OCI-M2 (cell line): ENCODE measurements at regions not wholly inside any gene's neighbourhood (a gene's known extent, or its start where the extent isn't known, plus 50 kb on each side); places are given as distances from the start of the nearest gene placed in this dataset.

ENCODE experiments used
- DNase-seq: peaks from one replicate; lab custom pipeline; 2025; ENCODE audit not compliant: unreplicated experiment; lab: John Stamatoyannopoulos, UW

DNA sequence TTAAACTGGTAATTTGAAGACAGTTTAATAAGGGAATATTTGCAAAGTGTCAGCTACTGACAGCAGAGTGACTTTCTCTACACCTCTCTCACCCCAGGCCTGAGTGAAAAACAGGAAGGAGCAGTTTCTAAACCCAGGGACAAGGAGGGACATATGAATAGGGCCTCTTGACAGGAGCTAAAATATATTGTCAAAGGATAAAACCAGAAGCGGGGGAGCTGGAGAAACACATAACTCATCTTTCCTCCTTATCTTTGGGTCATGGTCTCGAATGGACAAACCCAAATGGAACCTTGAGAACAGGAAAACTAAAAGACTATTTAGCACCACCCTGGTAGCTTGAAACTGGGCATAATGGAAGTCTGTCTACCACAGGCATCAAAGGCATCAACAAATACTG is 197.5 kb upstream of the FOXA2 start:
- no peak for DNase-seq

- no peak for DNase-seq
Measured at GRCh38 chr20:22789676-22790075, 205.3 kb upstream of the FOXA2 start.

DNA sequence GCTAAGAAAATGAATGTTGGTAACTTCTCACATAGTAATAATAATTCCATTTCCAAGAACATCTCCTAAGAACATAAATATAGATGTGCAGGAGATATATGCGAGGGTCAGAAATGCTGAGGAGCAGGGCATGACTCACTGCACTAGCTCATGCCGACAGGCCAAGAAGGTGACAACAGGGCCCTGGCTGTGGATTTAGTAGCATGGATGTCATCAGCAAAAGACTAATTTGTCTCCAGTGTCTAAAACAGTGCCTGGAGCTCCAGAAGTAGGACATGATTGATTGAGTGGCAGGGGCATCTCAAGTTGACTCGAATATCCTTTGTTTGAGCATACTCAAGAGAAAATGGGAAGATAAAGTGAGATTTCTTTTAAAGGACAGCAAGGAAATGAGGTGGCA is 207.0 kb upstream of the FOXA2 start:
- DNase-seq = no peak

DNA sequence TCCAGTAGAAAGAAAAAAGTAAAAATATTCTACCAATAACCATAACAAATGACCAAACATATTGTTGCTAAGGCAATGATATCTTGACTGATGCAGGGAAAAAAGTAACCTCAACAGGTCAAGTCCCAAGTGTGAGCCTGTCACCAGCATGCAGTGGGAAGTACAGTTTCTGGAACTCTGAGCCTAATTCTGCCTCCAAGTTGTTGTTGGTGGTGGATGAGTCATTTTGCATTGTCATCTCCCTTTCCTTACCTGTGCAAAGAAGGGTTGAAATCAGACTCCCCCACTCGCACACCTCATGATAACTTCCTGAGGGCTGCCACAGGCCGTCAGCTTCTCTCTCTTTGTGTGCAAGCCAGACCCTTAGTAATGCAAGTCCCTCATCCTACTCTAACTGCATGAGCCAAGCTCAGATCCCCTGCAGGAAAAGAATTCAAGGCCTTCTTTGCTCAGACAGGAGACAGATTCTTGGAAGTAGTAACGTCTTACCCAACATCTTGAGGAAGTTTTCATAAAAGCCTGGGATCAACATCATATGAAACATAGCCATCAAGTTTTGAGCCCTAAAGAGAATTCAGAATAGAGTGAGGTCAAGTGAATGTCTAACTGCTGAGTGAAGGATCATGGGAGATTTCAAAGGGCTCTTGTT is 207.6 kb upstream of the FOXA2 start:
- DNase-seq = no peak

DNA sequence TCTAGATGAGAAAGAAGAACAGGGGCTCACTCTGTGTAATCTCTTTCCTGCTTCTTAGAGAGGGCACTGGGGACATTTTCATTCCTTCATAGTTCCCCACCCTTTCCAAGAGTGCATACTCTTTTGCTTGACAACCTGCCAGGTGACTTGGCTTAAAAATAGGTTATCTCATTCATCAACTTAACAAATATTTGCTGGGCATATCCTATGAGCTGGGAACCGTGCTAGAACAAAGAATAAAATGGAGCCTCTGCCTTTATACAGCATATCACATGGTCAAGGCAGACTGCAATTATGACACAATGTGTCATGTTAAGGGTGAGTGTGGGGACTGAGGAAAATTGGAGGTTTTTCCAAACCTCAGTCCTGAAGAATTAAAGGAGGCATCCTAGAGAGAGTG is 209.8 kb upstream of the FOXA2 start:
- DNase-seq = no peak

- DNase-seq = no peak
Measured at GRCh38 chr20:22795433-22795832, 211.1 kb upstream of the FOXA2 start.

DNA sequence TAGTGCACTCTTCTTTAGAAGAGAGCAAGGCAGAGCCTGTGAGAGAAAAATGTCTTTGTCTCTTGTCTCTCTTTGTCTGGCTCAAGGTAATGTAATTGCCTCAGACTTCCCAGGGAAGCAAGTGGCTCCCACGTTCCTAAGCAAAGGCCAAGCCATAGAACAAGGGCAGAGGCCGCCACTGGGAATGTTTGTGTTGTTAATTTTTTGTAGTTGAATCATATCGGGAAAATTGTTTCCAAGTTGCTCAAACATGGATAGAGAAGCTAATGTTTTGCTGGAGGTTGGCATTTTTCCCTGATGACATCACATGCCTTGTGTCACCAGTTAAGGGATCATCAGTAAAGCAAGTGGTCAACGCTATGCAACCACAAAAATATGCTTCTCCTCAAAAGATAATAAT is 211.5 kb upstream of the FOXA2 start:
- no peak for DNase-seq

DNA sequence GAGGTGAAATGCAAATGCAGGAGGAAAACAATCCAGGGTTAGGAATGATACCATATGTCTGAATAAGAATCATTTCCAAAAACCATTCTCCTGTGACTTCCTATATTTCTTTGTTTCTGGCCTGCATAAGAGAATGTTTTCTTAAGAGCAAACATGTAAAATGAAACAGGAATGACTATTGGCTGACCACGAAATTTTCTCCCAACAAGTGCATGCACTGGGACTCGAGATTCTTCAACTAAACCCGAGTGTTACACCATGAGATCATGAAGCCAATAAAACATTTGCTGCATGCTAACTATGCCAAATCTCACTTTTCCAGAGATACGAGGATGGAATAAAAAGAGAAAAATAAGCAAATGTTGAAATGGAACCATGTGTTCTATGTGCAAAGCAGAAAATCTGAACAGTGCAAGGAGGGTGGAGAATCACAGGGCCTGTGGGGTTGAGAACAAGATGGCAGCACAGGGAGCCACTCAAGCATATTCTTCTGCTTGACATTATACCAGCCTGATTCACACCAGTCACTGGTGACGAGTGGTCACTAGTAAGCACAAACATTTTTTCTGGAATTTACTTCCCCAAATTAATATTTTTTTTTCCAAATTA is 212.2 kb upstream of the FOXA2 start:
- DNase-seq = no peak

DNA sequence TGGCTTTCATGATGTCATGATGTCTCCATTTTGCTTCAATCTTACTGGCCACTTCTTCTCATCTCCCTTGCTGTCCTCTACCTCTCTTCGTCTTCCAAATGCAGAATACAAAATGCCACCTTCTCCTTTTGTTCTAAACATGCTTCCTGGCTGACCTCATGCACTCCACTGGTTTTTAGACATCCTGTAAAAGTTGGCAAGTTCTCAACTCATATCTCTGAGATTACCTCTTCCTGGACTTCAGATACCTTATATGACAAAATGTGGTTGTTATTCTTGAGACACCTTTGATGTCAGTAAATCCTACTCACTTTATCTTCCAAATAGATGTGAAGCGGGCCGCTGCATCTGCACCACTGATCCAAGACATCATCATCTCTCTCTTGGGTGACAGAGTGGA is 212.7 kb upstream of the FOXA2 start:
- no peak for DNase-seq

DNA sequence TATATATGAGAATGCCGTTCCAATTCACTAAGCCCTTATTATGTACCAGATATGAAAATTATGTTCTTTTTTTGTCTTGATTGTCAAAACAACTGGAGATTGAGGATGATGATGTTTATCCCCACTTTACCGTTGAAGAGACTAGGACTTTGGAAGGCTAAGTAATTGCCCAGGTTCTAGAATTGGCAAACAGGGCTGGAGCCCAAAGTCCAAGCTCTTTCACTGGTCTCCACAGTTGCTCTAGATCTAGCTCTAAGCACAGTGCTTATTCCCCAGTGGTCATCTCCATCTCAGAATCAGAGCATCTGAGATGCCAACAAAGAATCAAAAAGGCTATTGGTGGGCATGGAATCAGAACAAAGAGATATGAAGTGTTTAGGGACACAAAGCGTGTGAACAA is 215.3 kb upstream of the FOXA2 start:
- no peak for DNase-seq

DNA sequence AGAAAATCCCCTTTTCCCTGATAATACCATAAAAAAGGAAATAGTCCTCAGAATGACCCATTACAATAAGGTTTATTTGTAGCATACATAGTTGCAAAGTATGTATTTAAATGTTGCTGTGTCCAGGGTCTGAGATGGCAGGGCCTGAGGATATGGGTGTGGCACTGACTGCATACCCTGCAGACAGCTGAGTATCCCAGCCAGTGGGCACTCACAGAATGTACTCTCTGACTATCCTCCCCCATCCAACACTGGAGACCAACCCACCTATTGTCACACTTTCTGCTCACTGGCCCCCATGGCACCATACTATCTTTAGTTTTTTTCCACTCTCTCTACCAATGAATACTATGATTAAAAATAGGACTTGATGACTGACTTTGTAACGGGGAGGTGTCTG is 215.8 kb upstream of the FOXA2 start:
- DNase-seq = no peak

- DNase-seq = no peak
Measured at GRCh38 chr20:22801528-22801927, 217.2 kb upstream of the FOXA2 start.

DNA sequence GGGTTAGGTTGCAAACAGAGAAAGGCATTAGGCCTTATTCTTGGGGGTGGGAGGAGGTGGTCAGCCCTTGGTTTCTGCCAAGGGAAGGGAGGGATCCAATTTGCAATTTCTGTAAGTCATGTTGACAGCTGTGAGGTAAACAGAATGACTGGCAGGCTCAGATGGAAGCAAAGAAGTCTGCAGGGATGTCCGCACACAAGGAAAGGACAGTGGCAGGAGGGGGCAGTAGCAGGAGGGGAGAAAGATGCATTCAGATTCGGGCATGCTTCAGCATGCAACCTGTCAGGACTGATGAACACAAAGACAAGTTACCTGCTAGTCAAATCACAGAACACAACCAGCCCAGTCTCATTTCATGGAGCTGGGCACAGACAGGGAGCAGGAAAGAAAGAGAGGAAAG is 217.9 kb upstream of the FOXA2 start:
- no peak for DNase-seq

GRCh38 chr20:22805219-22805618 is 220.8 kb upstream of the FOXA2 start:
- DNase-seq = no peak

DNA sequence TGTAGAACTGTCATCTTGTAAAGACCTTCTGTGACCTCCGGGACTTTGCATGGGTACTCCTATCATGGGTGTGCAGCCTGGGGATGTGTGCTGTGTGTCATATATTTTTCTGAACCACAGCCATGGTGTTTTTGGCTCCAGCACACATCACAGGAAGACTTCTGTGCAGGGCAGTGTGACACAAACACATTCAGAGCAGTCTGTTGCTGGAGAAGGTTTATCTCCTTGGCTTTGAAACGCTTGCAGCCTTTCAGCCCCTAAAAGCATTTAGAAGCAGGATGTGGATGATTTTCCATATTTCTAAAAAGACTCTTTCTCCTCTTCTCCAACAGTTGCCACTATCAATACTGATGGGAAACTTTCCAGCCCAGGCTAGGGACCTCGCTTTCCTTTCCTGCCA is 221.6 kb upstream of the FOXA2 start:
- DNase-seq = no peak

- no peak for DNase-seq
Measured at GRCh38 chr20:22807045-22807444, 222.7 kb upstream of the FOXA2 start.

- DNase-seq = no peak
Measured at GRCh38 chr20:22807646-22808244, 223.4 kb upstream of the FOXA2 start.

DNA sequence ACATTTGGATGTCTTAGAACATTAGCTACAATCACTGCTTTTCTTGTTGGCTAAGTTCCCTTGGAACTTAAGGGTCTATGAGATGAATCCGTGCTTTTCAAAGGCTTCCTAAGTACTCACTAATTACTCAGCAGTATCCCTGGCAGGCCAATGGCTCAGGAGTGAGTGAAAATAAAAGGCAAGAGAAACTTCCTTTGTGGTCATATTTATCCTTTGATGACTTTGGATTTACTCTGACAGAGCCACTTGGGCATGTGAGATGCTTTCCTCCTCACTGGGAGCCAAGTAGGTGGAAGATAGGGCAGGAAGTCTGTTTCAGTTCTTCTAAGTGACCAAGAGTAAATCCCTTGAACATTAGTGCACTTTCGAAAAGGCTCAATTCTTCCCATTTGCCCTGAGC is 224.3 kb upstream of the FOXA2 start:
- DNase-seq = no peak

GRCh38 chr20:22810030-22810429 is 225.1 kb upstream of the SSTR4 start:
- no peak for DNase-seq

GRCh38 chr20:22810626-22811569 is 224.2 kb upstream of the SSTR4 start:
- DNase-seq = no peak

DNA sequence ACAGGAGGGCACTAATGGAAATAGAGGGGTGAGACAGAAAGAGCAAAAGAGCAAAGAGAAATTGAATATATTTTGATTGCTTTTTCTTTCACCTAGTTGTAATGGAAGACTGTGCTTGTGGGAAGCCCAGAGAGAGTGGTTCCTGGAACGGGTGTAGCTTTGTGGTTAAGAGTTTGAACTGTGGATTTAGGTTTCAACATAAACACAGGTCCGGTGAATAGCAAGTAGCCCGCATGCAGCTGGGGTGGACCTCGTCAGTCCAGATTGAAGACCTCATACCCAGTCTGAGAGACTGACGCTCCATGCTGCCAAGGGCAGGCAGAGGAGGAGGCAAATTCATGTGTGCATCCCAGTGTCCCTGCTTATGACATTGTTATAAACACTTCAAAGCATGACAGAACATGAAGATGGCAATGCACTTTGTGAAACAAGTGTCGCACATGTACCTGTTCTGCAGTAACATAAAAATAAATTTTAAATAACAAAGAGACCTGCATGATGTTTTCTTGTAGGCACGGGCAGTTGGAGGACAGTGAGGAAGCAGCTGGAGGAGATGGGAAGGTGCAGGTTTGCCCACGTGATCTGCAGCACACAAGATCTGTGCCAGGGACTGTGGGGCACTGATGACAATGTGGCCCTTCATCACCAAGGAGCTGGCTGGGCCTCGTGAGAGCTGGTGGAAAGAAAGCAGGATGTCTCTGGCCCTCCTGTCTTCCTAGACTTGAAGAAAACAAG is 220.5 kb upstream of the SSTR4 start:
- DNase-seq = no peak
